SW480 (cell line): ENCODE measurements at regions not wholly inside any gene's neighbourhood (a gene's known extent, or its start where the extent isn't known, plus 50 kb on each side); places are given as distances from the start of the nearest gene placed in this dataset.

Experiments
- DNase-seq: peaks from one replicate; pipeline ENCODE4 v3.0.0-alpha.2; 2016; ENCODE audit warnings: low spot score

- DNase-seq = peak; percentile 91
Observed at GRCh38 chr20:39874049-39874893, 814.8 kb downstream of the MAFB start.

DNA sequence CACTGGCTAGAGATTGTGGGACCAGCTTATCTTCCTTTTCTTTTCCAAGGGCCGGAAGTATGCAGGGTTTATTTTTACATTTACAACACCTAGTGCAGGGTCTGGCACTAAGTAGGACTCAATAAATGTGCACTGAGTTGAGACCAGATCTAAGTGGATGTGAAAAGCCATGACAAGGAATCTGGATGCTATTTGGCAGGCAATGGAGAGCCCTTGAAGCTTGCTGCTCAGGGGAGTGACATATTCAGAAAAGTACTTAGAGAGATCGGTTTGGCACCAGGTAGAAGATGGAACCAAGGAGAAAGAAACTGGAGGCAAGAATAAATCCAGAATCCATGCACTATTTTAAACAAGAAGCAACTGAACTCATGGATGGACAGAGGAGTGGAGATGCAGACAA, 815.8 kb downstream of the MAFB start:
- no peak for DNase-seq

GRCh38 chr20:39871013-39871412, 818.0 kb downstream of the MAFB start:
- no peak for DNase-seq

DNA sequence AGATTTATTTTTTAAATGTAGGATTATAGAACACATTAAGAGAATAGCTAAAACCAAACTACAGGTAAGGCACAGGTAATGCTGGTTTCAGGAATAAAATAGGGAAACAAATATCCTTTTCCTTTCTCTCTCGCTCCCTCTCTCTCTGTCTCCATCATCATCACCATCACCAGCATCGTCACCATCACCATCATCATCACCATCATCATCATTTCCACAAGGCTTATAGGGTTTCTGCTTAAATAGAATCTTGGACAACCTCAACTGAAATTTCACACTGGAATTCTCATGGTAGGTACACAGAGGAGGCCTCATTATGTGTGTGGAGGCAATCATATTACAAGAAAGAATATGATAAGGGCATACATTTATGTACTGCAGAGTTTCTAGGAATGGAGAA, 823.6 kb downstream of the MAFB start:
- DNase-seq = no peak

DNA sequence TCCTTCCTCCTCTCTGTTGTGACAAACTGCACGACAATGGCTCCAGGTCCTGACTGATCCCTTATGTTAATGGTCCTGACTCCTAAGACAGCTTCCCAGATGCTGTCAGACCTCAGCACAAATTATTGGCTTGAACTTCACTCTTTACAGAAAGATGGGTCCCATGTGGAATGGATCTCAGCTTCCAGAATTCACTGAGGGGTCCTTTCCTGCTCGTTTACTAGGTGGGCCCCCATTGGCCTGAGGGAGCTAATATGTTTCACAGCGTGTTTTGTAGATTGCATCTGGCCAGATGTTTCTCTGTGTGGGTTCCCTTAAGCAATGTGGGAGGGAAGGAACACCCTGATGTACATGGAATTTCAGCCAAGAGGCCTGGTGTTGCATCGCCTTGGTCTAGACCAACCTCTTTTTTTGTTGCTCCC, 826.6 kb downstream of the MAFB start:
- peak; percentile 38 for DNase-seq

GRCh38 chr20:39861381-39861780, 827.7 kb downstream of the MAFB start:
- peak; percentile 64 for DNase-seq

GRCh38 chr20:39857835-39858234, 831.2 kb downstream of the MAFB start:
- no peak for DNase-seq

GRCh38 chr20:39857187-39857586, 831.8 kb downstream of the MAFB start:
- DNase-seq = no peak

DNA sequence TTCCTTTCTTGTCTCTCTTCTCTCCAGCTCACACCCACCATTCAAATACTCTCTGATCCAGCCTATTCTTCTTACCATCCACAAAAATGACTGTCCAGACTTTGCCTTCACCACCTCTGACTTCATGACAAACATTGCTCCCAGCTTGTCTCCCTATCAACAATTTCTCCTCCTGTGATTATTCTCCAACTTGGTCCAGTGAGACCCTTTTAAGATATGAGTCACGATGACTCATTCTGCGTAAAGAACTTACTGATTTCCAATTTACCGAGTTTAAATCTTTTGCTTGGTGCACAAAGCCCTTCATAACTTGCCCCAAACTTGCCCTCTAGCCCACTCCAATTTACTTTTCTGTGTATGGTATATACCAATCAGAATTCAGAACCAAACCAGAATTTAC, 833.2 kb downstream of the MAFB start:
- DNase-seq = no peak

DNA sequence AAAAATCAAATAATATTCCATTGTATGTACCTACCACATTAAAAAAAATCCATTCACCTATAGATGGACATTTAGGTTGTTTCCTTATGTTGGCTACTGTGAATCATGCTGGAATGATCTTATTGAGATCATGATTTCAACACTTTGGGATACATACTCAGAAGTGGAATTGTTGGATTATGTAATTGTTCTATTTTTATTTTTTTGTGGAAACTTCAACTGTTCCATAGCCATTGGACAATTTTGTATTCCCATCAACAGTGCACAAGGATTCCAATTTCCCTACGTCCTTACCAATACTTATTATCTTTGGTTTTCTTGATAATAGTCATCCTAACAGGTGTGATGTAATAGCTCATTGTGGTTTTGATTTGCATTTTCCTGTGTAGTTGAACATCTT, 834.0 kb downstream of the MAFB start:
- no peak for DNase-seq

DNA sequence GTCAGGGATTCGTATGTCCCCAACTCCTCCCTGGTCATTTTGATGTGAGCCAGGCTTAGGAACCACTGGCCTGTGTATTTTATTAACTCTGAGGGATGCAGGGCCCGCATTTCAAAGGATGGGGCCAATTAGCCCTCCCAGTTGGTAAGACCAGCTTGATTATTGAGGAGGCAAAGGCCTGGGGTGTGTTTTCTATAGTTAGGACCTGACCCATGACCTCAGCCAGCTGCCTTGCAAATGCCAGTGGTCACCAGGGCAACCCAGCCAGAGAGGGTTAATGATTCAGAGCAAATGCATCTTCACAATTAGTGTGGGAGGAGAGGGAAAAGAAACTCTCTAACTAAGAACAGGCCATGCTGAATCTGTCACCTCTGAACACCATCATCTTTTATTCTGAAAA, 835.4 kb downstream of the MAFB start:
- peak; percentile 68 for DNase-seq

DNA sequence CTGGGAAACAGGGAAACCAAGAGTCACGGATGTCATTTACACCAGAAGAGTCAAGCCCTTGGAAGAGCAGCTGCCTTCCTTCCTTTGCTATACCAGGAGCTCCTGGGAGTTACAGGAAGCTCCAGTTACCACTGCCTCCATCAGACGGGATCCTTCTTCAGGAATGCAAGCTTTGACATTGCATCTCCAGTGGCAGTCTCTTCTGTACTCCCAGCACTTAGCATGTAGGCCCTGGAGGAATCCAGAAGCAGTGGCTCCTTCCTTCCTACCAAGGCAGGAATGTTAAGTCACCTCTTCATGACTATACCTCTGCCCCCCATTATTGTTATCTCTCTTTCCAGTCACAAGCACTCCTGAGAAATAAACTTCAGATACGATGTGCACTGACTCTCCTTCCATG, 836.0 kb downstream of the MAFB start:
- DNase-seq = no peak

DNA sequence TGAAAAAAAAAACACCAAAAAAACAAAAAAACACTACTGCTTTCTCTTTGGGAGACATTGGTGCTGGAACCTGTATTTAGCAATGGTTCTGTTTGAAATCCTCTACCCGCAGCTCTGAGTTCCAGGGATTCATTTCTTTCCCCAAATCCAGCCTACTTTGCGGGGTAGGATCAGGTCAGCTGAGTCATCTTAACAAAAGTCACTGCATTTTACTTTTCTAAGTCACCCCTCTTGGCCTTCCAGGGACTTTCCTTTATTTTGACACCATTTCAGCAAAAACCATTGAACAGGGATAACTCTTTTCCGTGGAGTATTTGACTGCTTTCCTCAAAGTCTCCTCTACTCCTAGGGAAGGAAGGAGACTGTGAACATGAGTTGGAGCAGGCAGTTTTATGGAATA, 837.6 kb downstream of the MAFB start:
- no peak for DNase-seq

GRCh38 chr20:39850821-39851330, 838.2 kb downstream of the MAFB start:
- no peak for DNase-seq

GRCh38 chr20:39850246-39850645, 838.8 kb downstream of the MAFB start:
- no peak for DNase-seq

GRCh38 chr20:39849664-39850063, 839.4 kb downstream of the MAFB start:
- DNase-seq = no peak

DNA sequence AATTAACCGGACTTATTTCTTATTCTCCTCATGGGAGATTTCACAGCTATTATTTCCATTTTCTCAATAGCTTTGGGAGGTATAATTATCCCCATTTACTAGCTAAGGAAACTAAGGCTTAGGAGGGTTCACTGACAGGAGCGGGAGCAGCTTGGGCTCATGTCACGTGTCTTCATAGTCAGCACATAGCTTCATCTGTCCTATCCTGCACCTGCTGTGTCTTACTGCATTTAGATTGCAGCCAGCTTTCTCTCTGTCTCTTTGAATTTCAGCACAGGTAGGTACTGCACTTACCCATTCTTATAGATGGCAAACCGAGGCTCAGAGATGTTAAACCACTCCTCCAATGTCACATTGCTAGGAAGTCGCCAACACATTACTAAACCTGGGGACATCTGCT, 839.9 kb downstream of the MAFB start:
- DNase-seq = no peak

- DNase-seq = no peak
Observed at GRCh38 chr20:39839399-39840119, 849.5 kb downstream of the MAFB start.

- DNase-seq = no peak
Observed at GRCh38 chr20:39837561-39837960, 851.5 kb downstream of the MAFB start.

DNA sequence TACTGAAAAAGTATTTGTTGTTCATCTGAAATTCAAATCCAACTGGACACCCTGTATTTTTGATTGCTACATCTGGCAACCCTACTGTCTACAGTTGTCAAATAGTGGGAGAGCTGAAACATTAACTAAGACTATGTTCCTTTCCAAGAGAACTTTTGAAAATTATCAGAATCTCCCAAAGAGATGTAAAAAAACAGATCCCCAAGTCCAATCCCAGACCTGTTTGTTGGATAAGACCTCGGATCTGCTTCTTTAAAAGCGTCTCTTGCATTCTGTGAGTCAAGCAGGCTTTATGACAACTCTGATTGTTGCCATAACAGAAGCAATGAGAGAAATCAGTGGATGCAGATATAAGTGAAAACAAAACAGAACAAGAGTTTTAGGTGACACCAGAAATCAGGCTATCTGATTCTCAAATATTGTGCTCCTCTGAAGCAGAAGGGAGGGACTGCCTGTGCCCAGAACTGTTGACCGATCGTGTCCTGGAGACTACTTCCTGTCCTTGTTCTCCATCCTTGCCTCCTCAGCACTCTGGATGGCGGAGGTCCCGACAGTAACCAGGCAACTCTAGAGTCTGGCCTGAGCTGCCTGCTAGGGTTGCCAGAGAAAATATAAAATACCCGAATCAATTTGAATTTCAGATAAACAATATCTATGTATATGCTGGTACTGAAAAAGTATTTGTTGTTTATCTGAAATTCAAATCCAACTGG, 853.8 kb downstream of the MAFB start:
- DNase-seq = no peak

- no peak for DNase-seq
Observed at GRCh38 chr20:39830903-39831302, 858.1 kb downstream of the MAFB start.

DNA sequence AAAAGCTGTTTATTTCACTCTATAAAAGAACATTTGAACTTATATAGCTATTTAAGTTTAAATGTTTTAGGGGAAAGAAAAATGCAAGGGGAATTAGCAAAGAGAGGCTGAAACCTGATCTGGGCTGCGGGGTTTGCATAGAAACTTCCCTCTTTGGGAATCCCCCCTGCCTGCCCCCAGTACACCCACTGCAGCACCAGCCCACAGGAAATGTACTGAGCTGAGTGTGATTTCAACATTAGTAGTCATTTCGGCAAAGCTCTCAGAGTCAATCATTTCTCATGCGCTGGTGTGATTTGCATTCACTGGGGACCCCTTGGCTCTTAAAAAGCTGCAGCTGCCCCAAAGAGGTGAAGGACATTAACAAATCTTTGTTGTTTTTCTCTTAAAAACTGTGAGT, 859.4 kb downstream of the MAFB start:
- DNase-seq = no peak

- no peak for DNase-seq
Observed at GRCh38 chr20:39829256-39829655, 859.8 kb downstream of the MAFB start.
